Spleen (tissue), 7 donors: ENCODE measurements at regions not wholly inside any gene's neighbourhood (a gene's known extent, or its start where the extent isn't known, plus 50 kb on each side); places are given as distances from the start of the nearest gene placed in this dataset.

Experiments
- POLR2A ChIP-seq, 3 donors: fragments of 450-650 bp; IDR thresholded peaks; one replicate each; pipeline ENCODE4 v1.5.1; 2017; ENCODE audit warnings: antibody characterized with exemption in 3 of 3, mild to moderate bottlenecking in 1 of 3
- TF ChIP-seq, protein P1 (sequence below), 11 experiments: fragments of 200-600 bp in 7 of 11; fragments of 450-650 bp in 4 of 11; sonication (generic) in 4 of 11; IDR thresholded peaks in 8 of 11; conservative IDR thresholded peaks in 3 of 11; 1 replicate in 7 of 11; 2 replicates in 4 of 11; pipeline versions ENCODE4 v1.4.0 to v1.8.0; 2016 to 2021; ENCODE audit warnings: antibody characterized with exemption in 11 of 11, inconsistent platforms in 4 of 11, mild to moderate bottlenecking in 1 of 11
- donor health status: DM: no; HTN: no; CAD: no; lungs with moderate emphysema.
- donor health status: DM: no; HTN: no; CAD: no.
- donor health status: DM: no; HTN: no; CAD: no.

DNA sequence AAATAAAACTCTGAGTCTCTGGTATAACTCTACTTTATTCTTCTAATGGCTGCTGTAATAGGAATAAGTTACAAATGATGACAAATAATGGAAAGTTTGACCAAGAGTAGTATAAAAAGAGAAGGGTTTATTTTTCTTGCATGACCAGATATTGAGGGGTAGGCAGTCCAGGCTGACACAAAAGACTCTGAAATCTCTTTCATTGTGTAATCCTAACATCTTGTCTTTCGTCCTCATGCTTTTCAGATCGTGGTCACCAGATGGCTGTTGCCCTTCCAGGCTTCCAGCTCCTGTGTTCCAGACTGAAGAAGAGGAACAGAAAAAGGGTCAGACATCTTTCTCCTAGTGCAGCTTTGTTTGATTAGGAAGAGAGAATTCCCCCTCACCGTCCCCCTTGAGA lies 176.9 kb upstream of the GK2 start:
- TF ChIP-seq, protein P1, sequence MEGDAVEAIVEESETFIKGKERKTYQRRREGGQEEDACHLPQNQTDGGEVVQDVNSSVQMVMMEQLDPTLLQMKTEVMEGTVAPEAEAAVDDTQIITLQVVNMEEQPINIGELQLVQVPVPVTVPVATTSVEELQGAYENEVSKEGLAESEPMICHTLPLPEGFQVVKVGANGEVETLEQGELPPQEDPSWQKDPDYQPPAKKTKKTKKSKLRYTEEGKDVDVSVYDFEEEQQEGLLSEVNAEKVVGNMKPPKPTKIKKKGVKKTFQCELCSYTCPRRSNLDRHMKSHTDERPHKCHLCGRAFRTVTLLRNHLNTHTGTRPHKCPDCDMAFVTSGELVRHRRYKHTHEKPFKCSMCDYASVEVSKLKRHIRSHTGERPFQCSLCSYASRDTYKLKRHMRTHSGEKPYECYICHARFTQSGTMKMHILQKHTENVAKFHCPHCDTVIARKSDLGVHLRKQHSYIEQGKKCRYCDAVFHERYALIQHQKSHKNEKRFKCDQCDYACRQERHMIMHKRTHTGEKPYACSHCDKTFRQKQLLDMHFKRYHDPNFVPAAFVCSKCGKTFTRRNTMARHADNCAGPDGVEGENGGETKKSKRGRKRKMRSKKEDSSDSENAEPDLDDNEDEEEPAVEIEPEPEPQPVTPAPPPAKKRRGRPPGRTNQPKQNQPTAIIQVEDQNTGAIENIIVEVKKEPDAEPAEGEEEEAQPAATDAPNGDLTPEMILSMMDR (IDR thresholded peaks at IDR 0.05 in 8 of 11, conservative IDR thresholded peaks at IDR 0.05 in 3 of 11) = no peak
- no peak for TF ChIP-seq POLR2A (IDR thresholded peaks at IDR 0.05)
